ENCODE measurements at regions not wholly inside any gene's neighbourhood (a gene's known extent, or its start where the extent isn't known, plus 50 kb on each side); places are given as distances from the start of the nearest gene placed in this dataset.

GRCh38 chr6:7488494-7488893 lies 53.0 kb upstream of the DSP start:
- TF ChIP-seq CTCF (IDR thresholded peaks at IDR 0.05) = no peak
- no peak for TF ChIP-seq EP300 (IDR thresholded peaks at IDR 0.05)
- no peak for TF ChIP-seq POLR2A (IDR thresholded peaks at IDR 0.05)

All from ovary (tissue), 3 donors.